ENCODE measurements at regions not wholly inside any gene's neighbourhood (a gene's known extent, or its start where the extent isn't known, plus 50 kb on each side); places are given as distances from the start of the nearest gene placed in this dataset.

DNA sequence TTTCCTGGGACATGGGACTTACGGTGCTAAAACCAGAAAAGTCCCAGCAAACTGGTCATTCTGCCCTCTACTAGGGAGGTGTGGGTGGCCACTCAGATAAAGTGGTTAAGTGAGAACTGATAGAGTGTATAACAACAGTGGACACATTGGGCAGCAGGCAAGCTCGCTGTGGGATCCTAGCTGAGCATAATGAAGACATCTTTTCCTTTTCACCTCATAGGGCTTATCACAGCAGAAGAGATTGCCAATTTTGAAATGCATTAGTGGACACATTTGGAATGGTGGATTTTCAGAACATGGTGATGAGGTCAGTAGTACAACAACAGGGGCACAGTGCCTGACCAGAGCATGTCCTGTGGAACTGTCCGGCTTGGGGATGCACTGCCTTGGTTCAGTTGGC is 477.1 kb upstream of the KIF2A start:
- DNase-seq (ENCODE audit: low spot score) = no peak

DNA sequence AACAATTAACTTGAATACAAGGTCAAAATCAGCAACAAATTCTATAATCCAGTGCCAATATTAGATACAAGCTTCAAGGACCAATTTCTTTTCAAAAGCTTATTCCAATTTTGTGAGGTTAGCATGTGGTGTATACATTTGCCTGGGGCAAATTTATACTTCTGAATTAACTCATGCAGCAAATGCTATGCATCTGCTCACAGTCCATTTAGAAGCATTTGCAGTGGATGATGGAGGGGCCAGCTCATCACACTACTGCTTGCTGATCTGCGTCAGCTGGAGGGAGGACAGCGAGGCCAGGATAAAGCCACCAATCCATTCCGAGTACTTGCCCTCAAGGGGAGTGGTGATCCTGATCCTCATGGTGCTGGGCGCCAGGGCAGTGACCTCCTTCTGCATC is 474.3 kb upstream of the KIF2A start:
- no peak for DNase-seq (ENCODE audit: low spot score)

DNA sequence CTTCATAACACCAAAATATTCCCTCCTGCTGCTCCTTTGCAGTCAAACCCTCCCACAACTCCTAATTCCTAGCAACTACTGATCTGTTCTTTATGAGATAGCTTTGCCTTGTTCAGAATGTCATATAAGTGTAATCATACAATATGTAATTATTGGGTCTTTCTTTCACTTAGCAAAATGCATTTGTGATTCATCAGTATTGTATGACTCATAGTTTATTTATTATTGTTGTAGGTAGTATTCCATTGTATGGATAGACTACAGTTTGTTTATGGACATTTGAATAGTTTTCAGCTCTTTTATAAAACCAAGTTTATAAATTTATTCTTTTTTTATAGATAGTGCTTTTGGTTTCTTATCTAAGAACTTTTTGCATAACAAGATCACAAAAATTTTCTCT is 468.2 kb upstream of the KIF2A start:
- no peak for DNase-seq (ENCODE audit: low spot score)

DNA sequence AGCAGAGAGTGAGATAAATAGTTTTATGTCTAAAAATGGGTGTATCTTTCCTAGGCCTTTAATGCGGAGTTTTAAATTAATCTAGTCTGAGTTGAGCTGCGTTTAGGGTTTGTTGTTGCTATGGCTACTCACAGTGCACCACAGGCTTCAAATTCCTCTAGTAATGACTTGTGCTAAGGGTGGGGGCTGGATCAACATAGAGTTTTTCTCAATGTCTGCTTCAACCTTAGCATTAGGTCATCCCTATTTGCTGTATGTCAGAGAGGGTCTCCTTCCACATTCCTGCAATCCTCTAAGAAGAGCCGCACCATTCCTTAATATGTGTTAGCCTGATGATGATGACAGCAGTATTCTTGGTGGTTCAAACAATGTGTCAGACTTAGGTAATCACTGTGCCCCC is 465.6 kb upstream of the KIF2A start:
- no peak for DNase-seq (ENCODE audit: low spot score)

DNA sequence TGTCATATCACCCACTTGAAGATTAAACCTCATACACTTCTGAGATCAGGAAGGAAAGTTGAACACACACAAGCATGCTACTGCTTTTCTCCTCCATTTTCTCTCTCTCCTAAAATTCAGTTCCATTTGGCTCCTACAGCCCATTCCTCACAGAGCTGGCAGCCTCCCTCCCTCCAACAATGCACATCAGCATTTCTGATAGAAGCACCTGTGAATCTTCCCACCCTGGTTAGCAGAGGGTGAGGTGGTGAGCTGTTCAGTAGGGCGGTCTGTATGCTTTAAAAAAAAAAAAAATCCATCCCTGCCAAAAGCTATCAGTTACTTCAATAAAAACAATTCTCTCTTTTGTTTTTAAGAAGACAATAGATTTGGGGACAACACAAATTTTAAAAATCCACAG is 463.2 kb upstream of the KIF2A start:
- no peak for DNase-seq (ENCODE audit: low spot score)

DNA sequence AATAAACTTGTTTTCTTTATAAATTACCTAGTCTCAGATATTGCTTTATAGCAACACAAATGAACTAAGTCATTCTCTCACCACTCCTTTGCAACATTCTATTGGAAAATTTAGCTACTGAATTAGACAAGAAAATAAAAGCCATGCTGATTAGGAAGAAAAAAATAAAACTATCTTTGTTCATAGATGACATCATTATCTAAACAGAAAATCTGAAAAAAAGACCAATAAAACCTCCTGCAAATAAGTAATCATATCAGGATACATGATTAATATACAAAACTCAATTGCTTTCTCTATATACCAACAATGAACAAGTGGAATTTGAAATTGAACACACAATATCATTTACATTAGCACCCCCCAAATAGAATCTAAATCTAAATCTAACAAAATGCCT is 455.3 kb upstream of the KIF2A start:
- no peak for DNase-seq (ENCODE audit: low spot score)

DNA sequence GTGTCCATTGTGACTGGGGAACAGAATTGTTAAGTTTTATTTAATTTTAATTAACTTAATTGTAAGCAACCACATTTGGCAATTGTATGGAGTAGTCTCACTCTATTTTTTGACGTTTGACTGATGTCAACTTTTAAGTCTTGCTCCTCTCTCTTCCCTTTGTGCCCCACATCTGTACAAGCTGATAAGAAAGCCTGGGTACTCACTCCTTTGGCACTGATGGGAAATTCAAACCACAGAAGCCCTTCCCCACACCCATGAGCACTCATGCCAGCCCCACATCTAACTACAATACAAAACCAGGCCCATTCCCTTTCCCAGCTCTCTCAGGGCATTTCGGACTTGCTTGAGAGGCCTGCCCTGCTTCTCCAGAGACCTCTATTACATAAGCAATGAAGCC is 451.5 kb upstream of the KIF2A start:
- no peak for DNase-seq (ENCODE audit: low spot score)

DNA sequence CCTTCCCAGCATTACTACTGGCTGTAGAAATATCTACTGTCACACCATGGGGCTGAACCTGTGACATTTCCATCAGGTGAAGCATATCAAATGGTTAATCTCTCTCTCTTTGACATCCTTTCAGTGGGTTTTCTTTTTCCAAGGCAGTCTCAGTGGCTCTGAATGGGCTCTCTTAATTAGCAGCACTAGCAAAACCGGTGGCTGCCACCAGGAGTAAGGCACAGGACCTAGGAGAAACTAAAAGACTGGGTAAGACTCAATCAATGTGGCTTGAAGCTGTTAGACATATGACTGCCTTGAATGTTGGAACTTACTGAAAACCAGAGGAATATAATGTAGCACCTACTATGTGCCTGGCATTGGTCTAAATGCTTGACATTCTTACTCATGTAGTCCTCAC is 445.0 kb upstream of the KIF2A start:
- DNase-seq (ENCODE audit: low spot score) = no peak

DNA sequence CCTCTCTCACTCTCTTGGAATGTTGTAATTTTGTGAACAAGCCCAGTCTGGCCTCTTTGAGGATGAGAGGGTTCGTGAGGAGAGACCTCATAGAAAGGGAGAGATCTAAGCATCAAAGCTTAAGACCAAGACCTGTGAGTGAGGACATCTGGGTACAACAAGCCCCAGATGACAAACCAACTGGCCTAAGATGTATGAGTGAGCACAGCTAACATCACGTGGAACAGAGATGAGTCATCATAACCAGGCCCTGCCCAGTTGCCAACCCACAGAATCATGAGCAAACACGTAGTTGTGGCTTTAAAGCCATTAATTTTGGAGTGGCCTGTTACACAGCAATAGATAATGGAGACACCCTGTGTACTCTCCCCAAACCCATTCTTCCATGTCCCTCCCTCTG is 439.1 kb upstream of the KIF2A start:
- no peak for DNase-seq (ENCODE audit: low spot score)

DNA sequence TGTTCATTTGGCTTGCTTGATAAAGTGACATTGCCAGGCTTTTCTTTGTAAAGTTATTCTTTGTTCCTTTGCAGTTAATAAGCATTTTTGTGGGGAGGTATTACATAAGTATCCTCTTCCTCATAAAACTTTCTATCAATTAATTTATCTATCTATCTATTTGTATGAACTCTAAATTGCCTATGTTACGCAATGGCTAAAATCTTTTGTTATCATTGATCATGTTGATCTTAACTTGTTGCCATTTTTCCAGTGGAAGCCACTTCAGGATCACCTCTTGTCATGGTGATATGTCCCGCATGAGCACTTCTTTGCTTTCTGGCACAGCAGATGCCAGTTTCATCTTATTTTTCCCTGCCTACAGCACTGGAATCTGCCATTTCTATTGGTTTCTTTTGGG is 436.7 kb upstream of the KIF2A start:
- no peak for DNase-seq (ENCODE audit: low spot score)

DNA sequence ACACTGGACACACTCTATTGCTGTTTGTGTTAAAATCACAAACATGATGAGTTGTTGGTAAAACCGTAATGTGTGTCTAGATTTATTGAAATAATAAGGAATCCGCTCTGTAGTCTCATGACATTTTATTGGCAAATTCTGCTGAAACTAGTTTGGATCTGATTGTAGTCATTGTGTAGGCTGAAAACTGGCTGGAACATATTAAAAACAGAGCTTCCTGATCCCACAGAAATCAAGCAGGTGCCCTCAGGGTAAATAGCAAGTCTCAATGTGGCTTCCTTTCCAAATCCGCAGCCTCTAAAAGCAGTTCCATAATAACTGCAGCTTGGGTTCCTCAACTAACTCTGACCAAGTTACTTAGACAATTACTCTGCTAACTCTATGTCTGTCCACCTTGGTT is 427.5 kb upstream of the KIF2A start:
- DNase-seq (ENCODE audit: low spot score) = no peak

DNA sequence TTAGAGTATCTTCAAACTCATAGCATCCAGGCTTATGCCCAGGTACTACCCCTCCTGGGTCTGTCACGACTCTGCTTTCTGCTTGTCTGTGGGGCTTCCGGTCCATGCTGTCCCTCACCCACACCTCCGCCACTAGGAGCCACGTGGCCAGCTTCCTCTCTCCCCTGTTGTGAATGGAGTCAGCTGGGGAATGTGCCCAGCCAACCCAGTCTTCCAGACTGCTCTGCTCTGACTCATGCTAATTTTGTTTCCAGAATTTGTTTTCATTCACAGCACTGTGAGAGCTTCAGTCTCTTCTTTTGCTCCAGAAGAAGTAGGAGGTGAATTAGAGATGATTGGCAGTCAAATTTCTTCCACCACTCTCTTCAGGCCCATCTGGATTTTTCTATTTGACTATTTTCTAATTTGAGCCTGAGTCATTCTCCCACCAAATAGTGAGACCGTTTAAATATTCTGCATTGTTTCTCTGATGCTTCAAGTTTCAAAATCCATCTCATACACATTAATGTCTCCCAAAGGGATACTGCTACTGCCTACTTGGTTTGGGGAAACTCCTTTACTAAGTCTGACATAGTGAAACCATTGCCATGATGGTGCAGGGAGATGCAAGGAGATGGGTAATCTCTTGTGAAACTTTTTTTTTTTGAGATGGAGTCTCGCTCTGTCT is 424.1 kb upstream of the KIF2A start:
- DNase-seq (ENCODE audit: low spot score) = no peak

DNA sequence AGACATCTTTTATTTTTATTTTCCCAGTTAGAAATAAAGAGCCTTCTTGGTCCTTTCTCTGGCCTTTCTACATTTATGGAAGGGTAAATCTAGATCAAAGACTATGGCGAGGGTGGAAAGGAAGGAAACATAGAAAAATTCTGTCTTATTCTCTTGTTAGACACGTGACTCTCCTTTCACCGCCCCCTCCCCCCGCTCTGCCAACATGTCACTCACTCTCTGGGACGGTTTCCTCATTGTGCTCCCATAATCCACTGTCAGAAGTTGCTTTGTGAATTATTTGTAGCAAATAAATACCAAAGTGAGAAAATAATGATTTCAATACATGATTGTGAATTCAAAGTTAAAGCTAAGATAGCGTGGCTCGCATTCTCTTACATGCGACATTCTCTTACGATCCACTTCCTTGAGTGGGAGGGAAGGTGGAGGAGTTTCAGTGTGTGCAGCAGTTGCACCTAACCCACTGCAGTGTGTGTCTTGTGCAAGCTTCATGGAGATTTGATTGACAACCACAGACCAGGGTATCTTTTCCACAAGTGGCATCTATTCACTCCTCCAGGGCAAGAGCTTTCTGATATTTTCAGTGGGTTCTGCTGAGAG is 423.0 kb upstream of the KIF2A start:
- no peak for DNase-seq (ENCODE audit: low spot score)

DNA sequence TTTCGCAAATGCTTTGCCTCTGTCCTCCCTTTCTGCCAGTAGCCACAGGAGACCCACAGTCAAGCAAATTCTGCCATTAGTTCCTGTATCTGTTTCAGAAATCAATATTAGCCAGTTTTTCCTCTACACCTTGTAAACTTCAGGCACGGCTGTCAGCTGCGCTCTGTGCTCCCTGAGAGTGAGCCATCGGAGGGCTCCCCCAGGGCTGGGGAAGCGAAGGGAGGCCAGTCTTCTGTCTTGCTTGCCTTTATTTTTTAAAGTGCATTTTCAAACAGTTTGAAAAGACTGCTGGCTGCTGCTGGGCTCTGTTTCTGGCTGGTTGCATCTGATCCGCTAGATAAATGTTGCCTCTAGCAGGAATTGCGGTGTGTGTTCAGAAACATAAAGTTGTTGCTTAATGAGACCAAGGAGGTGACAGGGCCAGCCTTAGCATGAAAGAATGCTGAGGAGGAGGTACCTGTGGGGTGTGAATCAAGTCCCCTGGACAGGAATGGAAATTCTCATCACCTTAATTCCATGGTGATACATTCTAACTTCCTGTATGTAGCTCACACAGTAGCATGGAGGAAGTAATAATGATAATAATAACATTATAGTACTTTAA is 421.7 kb upstream of the KIF2A start:
- no peak for DNase-seq (ENCODE audit: low spot score)

DNA sequence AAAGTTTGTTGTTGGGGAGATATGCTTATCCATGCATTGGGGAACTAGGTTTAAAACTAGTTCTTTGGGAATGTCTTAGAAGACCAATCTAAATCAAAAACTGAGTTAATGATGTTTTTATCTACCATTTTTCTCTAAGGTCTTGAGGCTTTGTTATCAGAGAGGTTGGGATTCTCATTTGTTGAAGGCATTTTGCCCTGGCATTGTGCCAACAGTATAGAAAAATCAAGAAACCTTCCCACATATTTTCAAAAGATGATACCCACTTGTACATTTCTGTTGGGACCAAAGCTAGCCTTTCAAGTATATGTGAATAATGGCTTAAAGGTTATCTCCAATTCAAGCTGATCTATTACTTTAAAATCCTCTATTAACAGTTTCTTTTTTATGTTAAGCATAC is 419.8 kb upstream of the KIF2A start:
- no peak for DNase-seq (ENCODE audit: low spot score)

DNA sequence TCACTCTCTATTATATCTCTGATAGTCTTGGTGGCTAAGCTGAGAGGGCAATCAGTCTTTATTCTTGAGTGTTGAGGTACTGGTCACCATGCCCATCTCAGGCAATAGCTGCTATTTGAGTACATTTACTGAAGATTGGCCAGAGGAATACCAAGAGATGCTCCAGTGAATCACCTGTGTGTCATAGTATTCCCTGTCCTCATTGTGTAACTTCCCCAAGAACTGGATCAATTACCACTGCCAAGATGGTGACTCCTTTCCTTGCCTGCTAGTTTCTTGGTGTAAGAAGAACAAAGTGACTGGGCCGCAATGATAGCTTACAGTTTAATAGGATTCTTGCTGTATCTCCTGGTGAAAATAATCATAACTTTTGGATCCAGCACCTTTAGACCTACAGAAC is 418.7 kb upstream of the KIF2A start:
- DNase-seq (ENCODE audit: low spot score) = no peak

DNA sequence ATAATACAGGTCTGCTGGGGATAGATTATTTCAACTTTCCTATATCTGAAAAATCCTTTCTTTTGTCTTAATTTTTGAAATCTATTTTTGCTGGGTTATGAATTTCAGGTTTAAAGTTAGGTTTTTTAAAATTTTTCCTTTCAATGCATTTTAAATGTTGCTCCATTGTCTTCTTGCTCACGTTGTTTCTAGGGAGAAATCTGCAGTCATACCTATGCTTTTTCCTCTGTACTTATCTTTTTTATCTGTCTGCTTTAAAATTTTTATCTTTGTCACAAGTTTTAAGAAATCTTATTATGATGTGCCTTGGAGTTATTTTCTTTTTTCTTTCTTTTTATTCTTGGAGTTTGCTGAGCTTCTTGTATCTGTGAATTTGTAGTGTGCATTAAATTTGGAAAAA is 412.0 kb upstream of the KIF2A start:
- no peak for DNase-seq (ENCODE audit: low spot score)

DNA sequence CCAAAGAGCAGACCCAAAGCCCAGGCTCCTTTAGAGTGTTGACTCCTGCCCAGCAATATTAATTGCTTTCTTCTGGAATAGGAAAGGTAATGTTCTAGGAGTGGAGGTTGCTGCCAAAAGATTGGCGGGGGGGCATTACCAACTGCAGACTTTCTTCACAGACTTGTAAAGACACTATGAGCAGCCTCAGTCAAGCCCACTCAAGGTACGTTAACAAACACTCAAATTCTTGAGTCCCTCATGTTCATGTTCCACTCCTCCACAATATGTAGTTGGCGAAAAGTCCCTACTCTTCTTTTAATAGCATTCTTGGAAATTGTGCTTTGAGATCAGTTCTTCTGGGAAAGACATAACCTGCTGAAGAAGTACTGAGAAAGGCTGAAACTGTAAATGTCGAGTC is 409.2 kb upstream of the KIF2A start:
- DNase-seq (ENCODE audit: low spot score) = no peak

DNA sequence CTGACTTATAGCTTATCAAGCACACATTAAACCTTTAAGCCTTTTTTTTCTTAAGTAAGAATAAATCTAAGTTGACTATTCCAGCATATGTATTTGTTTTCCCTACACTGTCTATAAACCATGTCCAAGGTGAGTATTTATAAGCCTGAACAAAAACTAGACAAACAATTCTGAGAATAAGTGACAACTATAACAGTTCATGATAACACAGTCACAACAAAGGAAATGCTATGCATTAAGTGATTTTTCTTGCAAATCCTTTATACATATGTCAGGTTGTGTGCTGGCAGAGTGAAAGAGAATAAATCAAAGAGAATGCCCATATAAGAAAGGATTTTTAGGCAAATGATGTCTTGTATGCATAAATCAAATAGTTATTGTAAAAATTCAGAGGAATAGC is 408.8 kb upstream of the KIF2A start:
- DNase-seq (ENCODE audit: low spot score) = no peak

DNA sequence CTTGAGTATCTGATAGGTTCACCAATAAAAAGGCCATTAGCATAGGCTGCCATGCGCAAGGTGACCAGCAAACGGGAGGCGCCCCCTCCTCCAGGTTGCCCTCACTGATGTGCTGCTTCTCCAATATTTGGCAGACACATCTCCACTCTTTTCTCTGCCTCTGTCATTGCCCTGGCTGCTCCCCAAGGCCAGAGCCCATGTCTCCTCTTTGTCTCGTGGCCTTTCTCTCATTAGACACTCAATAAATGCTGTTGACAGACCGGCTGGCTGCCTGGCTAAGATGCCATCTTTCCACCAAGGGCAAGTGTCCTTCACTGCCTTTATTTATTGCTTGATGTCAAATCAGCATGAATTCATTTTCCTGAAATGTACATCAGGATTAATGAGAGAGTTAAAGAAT is 404.0 kb upstream of the KIF2A start:
- DNase-seq (ENCODE audit: low spot score) = no peak

DNA sequence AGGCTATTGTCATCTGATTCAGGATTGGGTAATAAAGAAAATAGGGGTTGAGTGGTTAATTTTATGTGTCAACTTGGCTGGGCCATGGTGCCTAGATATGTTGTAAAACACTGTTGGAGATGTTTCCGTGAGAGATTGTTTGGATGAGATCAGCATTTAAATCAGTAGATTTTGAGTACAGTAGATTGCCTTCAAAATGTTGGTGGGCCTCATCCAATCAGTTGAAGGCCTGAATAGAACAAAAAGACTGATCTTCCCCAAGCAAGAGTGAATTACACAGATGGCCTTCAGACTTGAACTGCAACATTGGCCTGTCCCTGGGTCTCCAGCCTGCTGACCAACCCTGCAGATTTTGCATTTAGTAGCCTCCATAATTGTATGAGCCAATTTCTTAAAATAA is 401.3 kb upstream of the KIF2A start:
- no peak for DNase-seq (ENCODE audit: low spot score)

DNA sequence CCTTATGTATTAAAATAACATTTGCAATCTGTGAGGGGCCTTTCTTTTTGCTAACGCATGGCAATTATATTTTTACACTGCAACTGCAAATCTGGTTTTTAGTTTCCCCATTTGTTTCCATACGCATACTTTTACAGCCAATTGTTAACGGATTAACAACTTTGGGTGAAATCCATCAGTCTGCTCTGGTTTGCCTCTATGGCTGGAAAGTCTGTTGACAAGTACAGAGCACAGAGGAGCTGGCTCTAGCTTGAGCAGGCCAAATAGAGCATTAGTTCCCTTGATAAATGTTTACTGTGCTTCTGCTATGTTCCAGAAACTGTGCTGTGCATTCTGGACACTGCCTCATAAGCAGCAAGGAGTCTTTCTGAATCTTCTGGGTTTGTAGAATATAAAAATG is 400.4 kb upstream of the KIF2A start:
- DNase-seq (ENCODE audit: low spot score) = no peak

DNA sequence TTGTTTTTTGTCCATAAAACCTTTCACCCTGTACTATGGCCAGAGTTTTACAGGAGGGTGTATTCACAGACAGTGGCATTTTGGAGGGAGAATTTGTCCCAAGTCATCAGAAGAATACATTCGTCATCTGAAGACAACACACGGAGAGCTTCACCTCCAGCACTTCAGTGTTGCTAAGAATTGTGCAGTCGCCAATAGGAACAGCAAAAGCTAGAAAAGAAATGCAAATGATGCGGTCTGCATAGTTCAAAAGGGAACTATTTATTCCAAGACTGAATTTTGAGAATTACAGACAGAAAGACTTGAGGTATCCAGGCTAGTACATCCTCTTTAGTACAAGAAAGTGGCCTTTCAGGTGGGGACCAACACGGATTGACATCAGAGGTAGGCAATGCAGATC is 399.2 kb upstream of the KIF2A start:
- no peak for DNase-seq (ENCODE audit: low spot score)

DNA sequence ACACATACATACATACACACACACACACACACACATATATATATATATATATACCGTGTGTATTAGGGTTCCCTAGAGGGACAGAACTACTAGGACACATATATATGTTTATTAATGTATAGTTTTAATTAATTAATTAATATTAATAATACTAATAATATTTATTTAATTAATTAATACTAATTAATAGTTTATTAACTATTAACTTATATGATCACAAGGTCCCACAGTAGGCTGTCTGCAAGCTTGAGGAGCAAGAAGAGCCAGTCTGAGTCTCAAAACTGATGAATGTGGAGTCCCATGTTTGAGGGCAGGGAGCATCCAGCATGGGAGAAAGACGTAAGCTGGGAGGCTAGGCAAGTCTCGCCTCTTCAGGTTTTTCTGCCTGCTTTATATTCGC is 398.0 kb upstream of the KIF2A start:
- no peak for DNase-seq (ENCODE audit: low spot score)
